ENCODE measurements at regions not wholly inside any gene's neighbourhood (a gene's known extent, or its start where the extent isn't known, plus 50 kb on each side); places are given as distances from the start of the nearest gene placed in this dataset.

DNA sequence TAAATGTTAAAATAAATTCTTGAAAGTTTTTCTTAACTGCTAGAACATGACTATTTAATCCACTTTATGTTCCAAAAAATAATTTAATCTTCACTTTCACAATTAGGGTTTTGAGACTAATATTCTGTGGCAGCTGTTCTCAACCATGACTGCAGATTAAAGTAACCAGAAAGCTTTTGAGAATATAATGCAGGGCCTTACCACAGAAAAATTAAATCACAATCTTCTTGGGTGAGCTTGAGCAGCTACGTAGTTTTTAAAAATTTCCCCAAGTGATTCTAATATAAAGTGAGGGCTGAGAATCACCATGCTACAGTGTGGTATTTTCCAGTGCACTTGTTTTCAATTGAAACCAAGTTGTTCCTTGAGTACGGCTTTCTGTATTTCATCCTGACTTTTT, 196.6 kb upstream of the PTCHD4 start:
- no peak for TF ChIP-seq POLR2A (IDR thresholded peaks at IDR 0.05)
- no peak for TF ChIP-seq POLR2AphosphoS5 (IDR thresholded peaks at IDR 0.05)
- TF ChIP-seq CTCF (IDR thresholded peaks at IDR 0.05): no peak
- Histone ChIP-seq H3K27ac (no peak overlapping the region), H3K4me3 (no peak overlapping the region), H3K27me3 (no peaks in the 10 kb centered on the region), H3K36me3 (no peaks in the 10 kb centered on the region), H3K9me3 (peaks cover 0 to 5% of the 10 kb centered on the region in 2 donors), H3K4me1 (no peaks in the 10 kb centered on the region)
- intact Hi-C loops (cut with DNase I; ENCODE audit: low total_unique reads): no loop called here
- DNase-seq (ENCODE audit: low spot score in 2 of 2): no peak

DNA sequence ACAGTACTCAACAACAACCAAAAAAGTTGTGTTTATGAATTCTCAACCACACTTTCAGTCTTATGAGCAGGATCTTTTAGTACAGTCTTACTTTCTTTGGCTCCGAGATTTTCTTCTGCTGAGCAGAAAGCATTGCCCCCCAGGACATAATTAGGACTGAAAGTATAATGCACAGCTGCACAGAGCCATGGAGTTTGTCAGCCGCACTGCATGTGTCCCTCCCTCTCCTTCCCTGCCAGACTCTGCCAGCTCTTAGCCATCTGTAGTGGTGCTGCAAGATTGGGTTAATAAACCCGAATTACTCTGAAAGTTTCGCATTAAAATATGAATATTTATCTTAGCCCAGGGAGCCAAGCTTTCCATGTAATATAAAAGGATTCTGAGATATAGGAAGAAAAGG, 179.6 kb upstream of the PTCHD4 start:
- no peak overlapping the region for H3K27ac ChIP-seq
- H3K4me1 ChIP-seq: no peaks in the 10 kb centered on the region
- no peaks in the 10 kb centered on the region for H3K36me3 ChIP-seq
- H3K9me3 ChIP-seq: peaks cover 5 to 8% of the 10 kb centered on the region in 2 donors
- no peak for TF ChIP-seq POLR2AphosphoS5 (IDR thresholded peaks at IDR 0.05)
- TF ChIP-seq POLR2A (IDR thresholded peaks at IDR 0.05): no peak
- no peak for TF ChIP-seq CTCF (IDR thresholded peaks at IDR 0.05)
- intact Hi-C loops (cut with DNase I; ENCODE audit: low total_unique reads): no loop called here
- no peaks in the 10 kb centered on the region for H3K27me3 ChIP-seq
- DNase-seq (ENCODE audit: low spot score in 2 of 2): no peak
- no peak overlapping the region for H3K4me3 ChIP-seq

DNA sequence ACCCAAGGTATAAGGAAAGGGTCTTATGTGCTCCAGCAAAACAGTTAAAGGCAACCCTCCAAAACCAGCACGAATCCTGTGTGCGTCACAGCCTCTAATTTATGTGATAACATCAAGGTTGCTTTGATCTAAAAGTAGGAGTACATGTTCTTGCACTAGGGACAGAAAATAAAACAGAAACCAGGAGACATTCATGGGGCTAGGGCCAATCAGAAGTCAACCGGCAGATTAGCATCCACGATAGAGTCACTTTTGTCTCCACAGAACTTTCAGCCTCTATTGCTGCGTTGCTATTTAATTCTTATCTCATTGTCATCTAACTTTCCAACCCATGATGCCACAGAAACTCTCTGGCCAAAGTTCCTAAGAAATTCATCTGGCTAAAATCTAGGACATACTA, 178.8 kb upstream of the PTCHD4 start:
- no peaks in the 10 kb centered on the region for H3K4me1 ChIP-seq
- H3K27ac ChIP-seq: no peak overlapping the region
- H3K9me3 ChIP-seq: peaks cover 8 to 13% of the 10 kb centered on the region in 2 donors
- H3K4me3 ChIP-seq: no peak overlapping the region
- intact Hi-C loops (cut with DNase I; ENCODE audit: low total_unique reads): no loop called here
- no peaks in the 10 kb centered on the region for H3K36me3 ChIP-seq
- no peak for DNase-seq (ENCODE audit: low spot score in 2 of 2)
- TF ChIP-seq POLR2AphosphoS5 (IDR thresholded peaks at IDR 0.05): no peak
- TF ChIP-seq CTCF (IDR thresholded peaks at IDR 0.05): no peak
- TF ChIP-seq POLR2A (IDR thresholded peaks at IDR 0.05): no peak
- H3K27me3 ChIP-seq: no peaks in the 10 kb centered on the region

DNA sequence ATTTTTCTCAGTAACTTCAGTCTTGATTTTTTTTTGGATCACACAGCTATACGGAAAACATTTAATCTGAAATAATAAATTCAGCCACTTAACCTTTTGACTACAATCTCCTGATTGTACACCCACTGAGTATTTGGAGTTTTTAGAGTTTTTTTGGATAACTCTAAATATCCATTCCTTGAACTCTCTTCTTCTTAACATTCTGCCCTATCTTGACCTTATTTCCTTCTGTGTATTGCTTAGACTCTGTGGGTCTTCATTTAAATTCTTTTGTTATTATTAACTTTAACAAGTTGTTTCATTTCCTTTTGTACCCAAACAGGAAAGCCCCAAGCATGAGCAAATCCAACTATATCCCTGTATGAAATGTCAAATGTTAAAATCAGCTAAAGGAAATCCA, 170.2 kb upstream of the PTCHD4 start:
- Histone ChIP-seq H3K9me3 (peaks cover under 1 to 11% of the 10 kb centered on the region in 2 donors), H3K36me3 (no peaks in the 10 kb centered on the region), H3K4me1 (no peaks in the 10 kb centered on the region), H3K4me3 (no peak overlapping the region), H3K27ac (no peak overlapping the region), H3K27me3 (no peaks in the 10 kb centered on the region)
- DNase-seq (ENCODE audit: low spot score in 2 of 2): no peak
- intact Hi-C loops (cut with DNase I; ENCODE audit: low total_unique reads): no loop called here
- TF ChIP-seq POLR2AphosphoS5 (IDR thresholded peaks at IDR 0.05) (no peak), POLR2A (IDR thresholded peaks at IDR 0.05) (no peak), CTCF (IDR thresholded peaks at IDR 0.05) (no peak)

- Histone ChIP-seq H3K4me3 (no peak overlapping the region), H3K9me3 (peaks cover 0 to 3% of the 10 kb centered on the region in 2 donors), H3K36me3 (no peaks in the 10 kb centered on the region), H3K4me1 (no peaks in the 10 kb centered on the region), H3K27me3 (no peaks in the 10 kb centered on the region), H3K27ac (no peak overlapping the region)
- TF ChIP-seq POLR2AphosphoS5 (IDR thresholded peaks at IDR 0.05) (no peak), POLR2A (IDR thresholded peaks at IDR 0.05) (no peak), CTCF (IDR thresholded peaks at IDR 0.05) (no peak)
- no peak for DNase-seq (ENCODE audit: low spot score in 2 of 2)
- intact Hi-C loops (cut with DNase I; ENCODE audit: low total_unique reads): no loop called here
Observed at GRCh38 chr6:48280035-48280620, 169.1 kb upstream of the PTCHD4 start.
